Stimulated activated naive CD8-positive, alpha-beta T cell treated with anti-CD3 and anti-CD28 coated beads, Interleukin-15, amount 100 ng/mL, for 72 hours (primary cell): ENCODE measurements at regions not wholly inside any gene's neighbourhood (a gene's known extent, or its start where the extent isn't known, plus 50 kb on each side); places are given as distances from the start of the nearest gene placed in this dataset.
"Not testable (repeated sequence)": the region's sequence is repeated elsewhere in the genome, so short reads cannot be mapped to it uniquely, and the experiment has no call there.

Source experiments
- ATAC-seq: fragments of 150-1000 bp; cut with Tn5 transposase; 2 replicates; pipeline ENCODE4 v1.10.0; 2021; ENCODE audit warnings: mild to moderate bottlenecking, moderate library complexity
- DNase-seq, 2 donors: peaks; one replicate each; pipeline ENCODE4 v3.0.0; 2021 to 2022
- H3K27ac Mint-ChIP-seq, 2 donors: one replicate each; pipeline ENCODE4 v1.8.0; 2022; ENCODE audit warnings: mild to moderate bottlenecking in 2 of 2, mixed read lengths in 2 of 2, moderate library complexity in 2 of 2
- H3K27me3 Mint-ChIP-seq: one replicate; pipeline ENCODE4 v1.8.0; 2022; ENCODE audit warnings: mixed read lengths
- H3K4me1 Mint-ChIP-seq: one replicate; pipeline ENCODE4 v1.8.0; 2022; ENCODE audit warnings: mild to moderate bottlenecking, mixed read lengths
- H3K4me3 Mint-ChIP-seq, 2 donors: one replicate each; pipeline ENCODE4 v1.8.0; 2022; ENCODE audit warnings: mild to moderate bottlenecking in 2 of 2, mixed read lengths in 2 of 2, moderate library complexity in 1 of 2
- H3K9me3 Mint-ChIP-seq, 2 donors: one replicate each; pipeline ENCODE4 v1.8.0; 2022; ENCODE audit warnings: mixed read lengths in 2 of 2

GRCh38 chr5:52134013-52134650, 653.6 kb upstream of the ITGA1 start:
- no peaks in the 10 kb centered on the region for H3K4me1 Mint-ChIP-seq
- H3K9me3 Mint-ChIP-seq = peaks cover 5 to 7% of the 10 kb centered on the region in 2 donors
- ATAC-seq (no peak), DNase-seq (no peak)
- H3K27ac Mint-ChIP-seq = no peak overlapping the region
- H3K4me3 Mint-ChIP-seq = no peak overlapping the region
- H3K27me3 Mint-ChIP-seq = no peaks in the 10 kb centered on the region

- no peak for ATAC-seq
- no peak overlapping the region for H3K4me3 Mint-ChIP-seq
- no peaks in the 10 kb centered on the region for H3K27me3 Mint-ChIP-seq
- no peak overlapping the region for H3K27ac Mint-ChIP-seq
- no peak for DNase-seq
- no peaks in the 10 kb centered on the region for H3K9me3 Mint-ChIP-seq
- no peaks in the 10 kb centered on the region for H3K4me1 Mint-ChIP-seq
These were observed 647.7 kb upstream of the ITGA1 start for GRCh38 chr5:52139888-52140615.

GRCh38 chr5:52148679-52149078, 639.0 kb upstream of the ITGA1 start:
- Mint-ChIP-seq H3K27ac (no peak overlapping the region), H3K9me3 (no peaks in the 10 kb centered on the region), H3K4me3 (no peak overlapping the region), H3K4me1 (no peaks in the 10 kb centered on the region), H3K27me3 (no peaks in the 10 kb centered on the region)
- DNase-seq (no peak), ATAC-seq (no peak)

GRCh38 chr5:52150501-52150900, 637.2 kb upstream of the ITGA1 start:
- no peaks in the 10 kb centered on the region for H3K4me1 Mint-ChIP-seq
- H3K4me3 Mint-ChIP-seq = no peak overlapping the region
- no peak for DNase-seq
- H3K27ac Mint-ChIP-seq = no peak overlapping the region
- H3K27me3 Mint-ChIP-seq = no peaks in the 10 kb centered on the region
- H3K9me3 Mint-ChIP-seq = no peaks in the 10 kb centered on the region
- no peak for ATAC-seq

GRCh38 chr5:52156809-52157208, 630.9 kb upstream of the ITGA1 start:
- not testable (repeated sequence) for DNase-seq, H3K27ac Mint-ChIP-seq, H3K27me3 Mint-ChIP-seq, H3K9me3 Mint-ChIP-seq, H3K4me1 Mint-ChIP-seq, H3K4me3 Mint-ChIP-seq
- peak; percentile 35 for ATAC-seq

- not testable (repeated sequence) for H3K4me1 Mint-ChIP-seq, ATAC-seq, H3K9me3 Mint-ChIP-seq, H3K27me3 Mint-ChIP-seq, H3K4me3 Mint-ChIP-seq, DNase-seq, H3K27ac Mint-ChIP-seq
These were observed 621.9 kb upstream of the ITGA1 start for GRCh38 chr5:52165806-52166205.

- no peak overlapping the region for H3K27ac Mint-ChIP-seq
- H3K9me3 Mint-ChIP-seq = no peaks in the 10 kb centered on the region
- DNase-seq (no peak), ATAC-seq (no peak)
- no peaks in the 10 kb centered on the region for H3K4me1 Mint-ChIP-seq
- no peak overlapping the region for H3K4me3 Mint-ChIP-seq
- no peaks in the 10 kb centered on the region for H3K27me3 Mint-ChIP-seq
These were observed 614.6 kb upstream of the ITGA1 start for GRCh38 chr5:52173133-52173532.

- H3K9me3 Mint-ChIP-seq = no peaks in the 10 kb centered on the region
- ATAC-seq (no peak), DNase-seq (no peak)
- H3K27me3 Mint-ChIP-seq = no peaks in the 10 kb centered on the region
- H3K4me1 Mint-ChIP-seq = no peaks in the 10 kb centered on the region
- no peak overlapping the region for H3K27ac Mint-ChIP-seq
- no peak overlapping the region for H3K4me3 Mint-ChIP-seq
These were observed 610.5 kb upstream of the ITGA1 start for GRCh38 chr5:52177193-52177592.

- DNase-seq = no peak
- Mint-ChIP-seq H3K4me3 (no peak overlapping the region), H3K27me3 (no peaks in the 10 kb centered on the region), H3K27ac (no peak overlapping the region), H3K9me3 (peaks cover 2 to 7% of the 10 kb centered on the region in 2 donors), H3K4me1 (no peaks in the 10 kb centered on the region)
- ATAC-seq = no peak
These were observed 606.3 kb upstream of the ITGA1 start for GRCh38 chr5:52181403-52181802.

GRCh38 chr5:52190737-52191136, 597.0 kb upstream of the ITGA1 start:
- no peak for ATAC-seq
- H3K27me3 Mint-ChIP-seq = no peaks in the 10 kb centered on the region
- no peak overlapping the region for H3K27ac Mint-ChIP-seq
- no peaks in the 10 kb centered on the region for H3K4me1 Mint-ChIP-seq
- H3K4me3 Mint-ChIP-seq = no peak overlapping the region
- DNase-seq = no peak
- peaks cover 0 to 11% of the 10 kb centered on the region in 2 donors for H3K9me3 Mint-ChIP-seq

GRCh38 chr5:52199833-52200232, 587.9 kb upstream of the ITGA1 start:
- H3K4me1 Mint-ChIP-seq = no peaks in the 10 kb centered on the region
- peaks cover 7 to 13% of the 10 kb centered on the region in 2 donors for H3K9me3 Mint-ChIP-seq
- DNase-seq (no peak), ATAC-seq (no peak)
- H3K4me3 Mint-ChIP-seq = no peak overlapping the region
- no peak overlapping the region for H3K27ac Mint-ChIP-seq
- H3K27me3 Mint-ChIP-seq = no peaks in the 10 kb centered on the region

GRCh38 chr5:52202256-52202655, 585.5 kb upstream of the ITGA1 start:
- H3K4me3 Mint-ChIP-seq = no peak overlapping the region
- no peak for ATAC-seq
- H3K27ac Mint-ChIP-seq = no peak overlapping the region
- H3K9me3 Mint-ChIP-seq = peaks cover 7 to 13% of the 10 kb centered on the region in 2 donors
- no peaks in the 10 kb centered on the region for H3K27me3 Mint-ChIP-seq
- H3K4me1 Mint-ChIP-seq = no peaks in the 10 kb centered on the region
- DNase-seq = no peak

GRCh38 chr5:52204310-52204709, 583.4 kb upstream of the ITGA1 start:
- Mint-ChIP-seq H3K27ac (no peak overlapping the region), H3K27me3 (no peaks in the 10 kb centered on the region), H3K4me3 (no peak overlapping the region), H3K4me1 (no peaks in the 10 kb centered on the region), H3K9me3 (peaks cover 7 to 13% of the 10 kb centered on the region in 2 donors)
- ATAC-seq (no peak), DNase-seq (no peak)
